WTC11 (cell line): ENCODE measurements at regions not wholly inside any gene's neighbourhood (a gene's known extent, or its start where the extent isn't known, plus 50 kb on each side); places are given as distances from the start of the nearest gene placed in this dataset.
"Not testable (repeated sequence)": the region's sequence is repeated elsewhere in the genome, so short reads cannot be mapped to it uniquely, and the experiment has no call there.

ENCODE experiments used
- ATAC-seq: fragments of 200-7000 bp; cut with Tn5 transposase; 2 replicates; pipeline ENCODE4 v1.10.0; 2021; ENCODE audit warnings: mild to moderate bottlenecking, moderate library complexity
- CTCF ChIA-PET: fragments of 300-600 bp; sonication (Branson Sonifier 250); formaldehyde crosslinking; loops from one replicate; lab custom pipeline; 2021; ENCODE audit warnings: antibody characterized with exemption; lab: Charles Lee
- POLR2A ChIA-PET: fragments of 350-600 bp; sonication (Branson Sonifier 250); formaldehyde crosslinking; loops from one replicate; lab custom pipeline; 2021; ENCODE audit warnings: antibody characterized with exemption; lab: Charles Lee
- DNase-seq: peaks from one replicate; pipeline ENCODE4 v3.0.0; 2021; ENCODE audit warnings: low spot score
- H3K27ac Mint-ChIP-seq: 2 replicates; pipeline ENCODE4 v1.8.0; 2021; ENCODE audit warnings: mixed read lengths
- H3K27me3 Mint-ChIP-seq: 2 replicates; pipeline ENCODE4 v1.8.0; 2021; ENCODE audit warnings: low read depth, mild to moderate bottlenecking, moderate library complexity, mixed read lengths
- H3K36me3 Mint-ChIP-seq: 2 replicates; pipeline ENCODE4 v1.8.0; 2021; ENCODE audit warnings: mixed read lengths
- H3K4me1 Mint-ChIP-seq: 2 replicates; pipeline ENCODE4 v1.8.0; 2022; ENCODE audit warnings: mixed read lengths
- H3K4me3 Mint-ChIP-seq: 2 replicates; pipeline ENCODE4 v1.8.0; 2021; ENCODE audit warnings: mild to moderate bottlenecking, moderate library complexity, mixed read lengths
- H3K9me3 Mint-ChIP-seq: 2 replicates; pipeline ENCODE4 v1.8.0; 2021; ENCODE audit warnings: mixed read lengths
- ARID4B ChIP-seq: sonication (generic); formaldehyde crosslinking; IDR thresholded peaks from 2 replicates; pipeline ENCODE4 v1.8.0; 2023; ENCODE audit warnings: missing genetic modification reagents, mild to moderate bottlenecking, borderline replicate concordance
- IRF2 ChIP-seq: sonication (generic); formaldehyde crosslinking; IDR thresholded peaks from 2 replicates; pipeline ENCODE4 v1.8.0; 2022; ENCODE audit warnings: low read depth, missing genetic modification reagents, borderline replicate concordance
- JAZF1 ChIP-seq: fragments of 250-450 bp; sonication (Bioruptor Pico); IDR thresholded peaks from 2 replicates; pipeline ENCODE4 v1.9.0; 2021; ENCODE audit warnings: moderate library complexity, mild to moderate bottlenecking, inconsistent platforms
- NR1H2 ChIP-seq: sonication (generic); formaldehyde crosslinking; IDR thresholded peaks from 2 replicates; pipeline ENCODE4 v1.9.0; 2021; ENCODE audit warnings: mild to moderate bottlenecking, moderate library complexity, missing genetic modification reagents
- TP53 ChIP-seq: sonication (generic); formaldehyde crosslinking; IDR thresholded peaks from 2 replicates; pipeline ENCODE4 v1.8.1; 2023; ENCODE audit warnings: mild to moderate bottlenecking, missing genetic modification reagents
- ZNF121 ChIP-seq: sonication (generic); formaldehyde crosslinking; IDR thresholded peaks from 2 replicates; pipeline ENCODE4 v1.8.0; 2023; ENCODE audit warnings: missing genetic modification reagents
- ZNF396 ChIP-seq: fragments of 250-450 bp; sonication (Bioruptor Pico); IDR thresholded peaks from 2 replicates; pipeline ENCODE4 v1.8.0; 2021; ENCODE audit warnings: mild to moderate bottlenecking, moderate library complexity, borderline replicate concordance
- ZNF532 ChIP-seq: fragments of 250-450 bp; sonication (Bioruptor Pico); IDR thresholded peaks from 2 replicates; pipeline ENCODE4 v1.9.0; 2021; ENCODE audit warnings: mild to moderate bottlenecking, borderline replicate concordance

GRCh38 chr22:11611876-11612275, 3916.1 kb upstream of the OR11H1 start:
- H3K4me3 Mint-ChIP-seq, DNase-seq, POLR2A ChIA-PET, H3K4me1 Mint-ChIP-seq, CTCF ChIA-PET, H3K27ac Mint-ChIP-seq, ATAC-seq: not testable (repeated sequence)
- Mint-ChIP-seq H3K9me3 (peaks cover 84% of the 10 kb centered on the region), H3K27me3 (peaks cover 60% of the 10 kb centered on the region), H3K36me3 (peaks cover 83% of the 10 kb centered on the region)

- POLR2A ChIA-PET, DNase-seq, ATAC-seq, H3K4me3 Mint-ChIP-seq, CTCF ChIA-PET, H3K27ac Mint-ChIP-seq, H3K4me1 Mint-ChIP-seq: not testable (repeated sequence)
- Mint-ChIP-seq H3K9me3 (peaks cover 85% of the 10 kb centered on the region), H3K36me3 (peaks cover 85% of the 10 kb centered on the region), H3K27me3 (peaks cover 64% of the 10 kb centered on the region)
These were observed 3914.7 kb upstream of the OR11H1 start for GRCh38 chr22:11613081-11613897.

- Mint-ChIP-seq H3K9me3 (peaks cover 83% of the 10 kb centered on the region), H3K27me3 (peaks cover 68% of the 10 kb centered on the region), H3K27ac (no peak overlapping the region), H3K4me1 (no peaks in the 10 kb centered on the region)
- no peak for TF ChIP-seq ZNF121 (CRISPR knock-in tag)
- TF ChIP-seq ZNF532 (CRISPR knock-in tag) = no peak
- no peak for TF ChIP-seq IRF2 (CRISPR knock-in tag)
- no peak for TF ChIP-seq TP53
- no peak for TF ChIP-seq JAZF1 (CRISPR knock-in tag)
- no peak for TF ChIP-seq ARID4B (CRISPR knock-in tag)
- no peak for TF ChIP-seq NR1H2
- TF ChIP-seq ZNF396 (CRISPR knock-in tag) = no peak
- TF ChIP-seq, all 79 proteins: peak for 0
- no peak for DNase-seq
- H3K4me3 Mint-ChIP-seq = no peak overlapping the region
- no peak for ATAC-seq
- ChIA-PET POLR2A (no interaction called here), CTCF (no interaction called here)
- peaks cover 83% of the 10 kb centered on the region for H3K36me3 Mint-ChIP-seq
These were observed 3913.9 kb upstream of the OR11H1 start for GRCh38 chr22:11613898-11614755.

GRCh38 chr22:11614798-11615433, 3913.1 kb upstream of the OR11H1 start:
- H3K27ac Mint-ChIP-seq, ATAC-seq, POLR2A ChIA-PET, H3K4me1 Mint-ChIP-seq, CTCF ChIA-PET, DNase-seq, H3K4me3 Mint-ChIP-seq: not testable (repeated sequence)
- H3K9me3 Mint-ChIP-seq = peaks cover 88% of the 10 kb centered on the region
- peaks cover 73% of the 10 kb centered on the region for H3K27me3 Mint-ChIP-seq
- peaks cover 88% of the 10 kb centered on the region for H3K36me3 Mint-ChIP-seq
